Body of pancreas (tissue), 4 donors: ENCODE measurements at regions not wholly inside any gene's neighbourhood (a gene's known extent, or its start where the extent isn't known, plus 50 kb on each side); places are given as distances from the start of the nearest gene placed in this dataset.

Source experiments
- CTCF ChIP-seq, 7 experiments: fragments of 450-650 bp in 4 of 7; fragments of 200-600 bp in 3 of 7; sonication (generic) in 3 of 7; IDR thresholded peaks; one replicate each; pipeline ENCODE4 v1.5.1; 2016 to 2019; ENCODE audit warnings: antibody characterized with exemption in 7 of 7
- POLR2A ChIP-seq, 3 donors: fragments of 450-650 bp; IDR thresholded peaks; one replicate each; pipeline ENCODE4 v1.6.1; 2016; ENCODE audit warnings: antibody characterized with exemption in 3 of 3, mild to moderate bottlenecking in 2 of 3

- TF ChIP-seq CTCF (IDR thresholded peaks at IDR 0.05) (no peak), POLR2A (IDR thresholded peaks at IDR 0.05) (no peak)
These were observed 951.3 kb downstream of the SLITRK5 start for GRCh38 chr13:88622362-88622973.
